ENCODE measurements at regions not wholly inside any gene's neighbourhood (a gene's known extent, or its start where the extent isn't known, plus 50 kb on each side); places are given as distances from the start of the nearest gene placed in this dataset.
A peak's percentile ranks its signal among the peaks of the same experiment; 100 is the strongest.

DNA sequence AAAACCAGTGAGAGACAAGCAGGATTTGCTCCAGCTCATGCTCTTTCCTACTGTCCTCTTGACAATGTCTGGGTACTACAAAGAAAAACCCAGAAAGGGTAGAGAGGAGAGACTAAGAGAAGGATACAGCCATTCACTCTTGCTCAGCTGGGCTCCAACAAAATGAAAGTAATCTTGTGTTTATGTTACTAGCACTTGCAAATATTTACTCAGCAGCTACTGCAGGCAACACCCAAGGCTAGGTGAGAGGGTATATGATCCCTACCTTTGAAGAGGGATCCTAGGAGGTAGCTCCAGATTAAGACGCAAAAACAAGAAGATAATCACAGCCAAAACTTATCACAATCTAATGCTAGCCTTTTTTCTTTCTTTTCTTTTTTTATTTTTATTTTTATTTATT, 329.6 kb upstream of the ACVR2A start:
- no peak for DNase-seq (ENCODE audit: low spot score)
- Histone ChIP-seq H3K4me1 (ENCODE audit: insufficient read depth) (peaks cover 9% of the 10 kb centered on the region), H3F3A (replicated peaks; ENCODE audit: low read depth) (no peaks in the 10 kb centered on the region), H3K4me3 (no peak overlapping the region), H3K79me2 (replicated peaks; ENCODE audit: insufficient read depth) (no peaks in the 10 kb centered on the region), H3K9me2 (ENCODE audit: insufficient read depth) (peaks cover 12% of the 10 kb centered on the region; the same call in 1 of the 2 replicates), H3K36me3 (ENCODE audit: insufficient read depth) (no peaks in the 10 kb centered on the region), H4K20me1 (replicated peaks; ENCODE audit: insufficient read depth) (no peaks in the 10 kb centered on the region), H2AFZ (peak overlapping the region; percentile 43; the same call in 1 of the 2 replicates), H3K4me2 (no peak overlapping the region), H3K27ac (ENCODE audit: low read depth) (no peak overlapping the region), H3K27me3 (ENCODE audit: insufficient read depth) (no peaks in the 10 kb centered on the region)
- no peak for ATAC-seq
- H3K4me1 Mint-ChIP-seq: peaks cover 7% of the 10 kb centered on the region; the same call in 2 of the 3 replicates
- TF ChIP-seq EZH2 (IDR thresholded peaks at IDR 0.05; ENCODE audit: low read depth, unreplicated experiment) (no peak), POLR2AphosphoS5 (IDR thresholded peaks at IDR 0.05; ENCODE audit: low read depth) (no peak), ZNF114 (CRISPR knock-in tag; IDR thresholded peaks at IDR 0.05) (no peak)
- TF ChIP-seq, protein P1, sequence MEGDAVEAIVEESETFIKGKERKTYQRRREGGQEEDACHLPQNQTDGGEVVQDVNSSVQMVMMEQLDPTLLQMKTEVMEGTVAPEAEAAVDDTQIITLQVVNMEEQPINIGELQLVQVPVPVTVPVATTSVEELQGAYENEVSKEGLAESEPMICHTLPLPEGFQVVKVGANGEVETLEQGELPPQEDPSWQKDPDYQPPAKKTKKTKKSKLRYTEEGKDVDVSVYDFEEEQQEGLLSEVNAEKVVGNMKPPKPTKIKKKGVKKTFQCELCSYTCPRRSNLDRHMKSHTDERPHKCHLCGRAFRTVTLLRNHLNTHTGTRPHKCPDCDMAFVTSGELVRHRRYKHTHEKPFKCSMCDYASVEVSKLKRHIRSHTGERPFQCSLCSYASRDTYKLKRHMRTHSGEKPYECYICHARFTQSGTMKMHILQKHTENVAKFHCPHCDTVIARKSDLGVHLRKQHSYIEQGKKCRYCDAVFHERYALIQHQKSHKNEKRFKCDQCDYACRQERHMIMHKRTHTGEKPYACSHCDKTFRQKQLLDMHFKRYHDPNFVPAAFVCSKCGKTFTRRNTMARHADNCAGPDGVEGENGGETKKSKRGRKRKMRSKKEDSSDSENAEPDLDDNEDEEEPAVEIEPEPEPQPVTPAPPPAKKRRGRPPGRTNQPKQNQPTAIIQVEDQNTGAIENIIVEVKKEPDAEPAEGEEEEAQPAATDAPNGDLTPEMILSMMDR (conservative IDR thresholded peaks at IDR 0.05; ENCODE audit: low read depth in 2 of 2): no peak
- H3K4me3 Mint-ChIP-seq: no peak overlapping the region
- no peak overlapping the region for H3K27ac Mint-ChIP-seq
- no peaks in the 10 kb centered on the region for H3K27me3 Mint-ChIP-seq (ENCODE audit: insufficient read depth, low read depth, poor library complexity)
- no peaks in the 10 kb centered on the region for H3K36me3 Mint-ChIP-seq (ENCODE audit: low read depth)
- peaks cover 6% of the 10 kb centered on the region; the same call in 1 of the 3 replicates for H3K9me3 Mint-ChIP-seq

DNA sequence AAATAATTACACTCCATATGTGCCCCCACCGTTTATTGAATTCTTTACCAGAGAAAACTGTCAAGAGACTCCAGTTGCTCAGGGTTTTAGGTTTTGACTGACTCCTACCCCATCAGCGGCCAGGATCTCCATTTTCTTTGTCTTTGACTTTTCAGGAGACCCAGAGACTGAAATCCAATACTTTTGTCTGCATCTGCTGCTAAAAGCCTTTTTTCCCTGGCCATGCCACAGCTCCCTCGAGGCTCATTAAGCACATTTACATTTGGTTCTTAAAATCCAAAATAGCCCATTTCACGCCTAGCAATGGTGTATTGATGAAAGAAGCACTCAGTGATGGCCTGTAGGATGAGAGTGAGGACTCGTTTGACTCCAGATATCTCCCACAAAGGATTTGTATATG, 332.6 kb upstream of the ACVR2A start:
- Mint-ChIP-seq H3K4me3 (no peak overlapping the region), H3K9me3 (peaks cover 5% of the 10 kb centered on the region; the same call in 1 of the 3 replicates), H3K27ac (no peak overlapping the region), H3K27me3 (ENCODE audit: insufficient read depth, low read depth, poor library complexity) (no peaks in the 10 kb centered on the region), H3K4me1 (peaks cover 7% of the 10 kb centered on the region; the same call in 2 of the 3 replicates), H3K36me3 (ENCODE audit: low read depth) (no peaks in the 10 kb centered on the region)
- DNase-seq (ENCODE audit: low spot score) (no peak), ATAC-seq (no peak)
- Histone ChIP-seq H4K20me1 (replicated peaks; ENCODE audit: insufficient read depth) (no peaks in the 10 kb centered on the region), H3K9me2 (ENCODE audit: insufficient read depth) (peaks cover 5% of the 10 kb centered on the region; the same call in 1 of the 2 replicates), H2AFZ (peak overlapping the region; percentile 72), H3K27ac (ENCODE audit: low read depth) (no peak overlapping the region), H3K4me2 (no peak overlapping the region), H3K79me2 (replicated peaks; ENCODE audit: insufficient read depth) (no peaks in the 10 kb centered on the region), H3K4me1 (ENCODE audit: insufficient read depth) (peaks cover 9% of the 10 kb centered on the region), H3K36me3 (ENCODE audit: insufficient read depth) (no peaks in the 10 kb centered on the region), H3K27me3 (ENCODE audit: insufficient read depth) (no peaks in the 10 kb centered on the region), H3F3A (replicated peaks; ENCODE audit: low read depth) (no peaks in the 10 kb centered on the region), H3K4me3 (no peak overlapping the region)
- TF ChIP-seq POLR2AphosphoS5 (IDR thresholded peaks at IDR 0.05; ENCODE audit: low read depth) (no peak), JUNB (IDR thresholded peaks at IDR 0.05; ENCODE audit: unreplicated experiment) (no peak), ZNF114 (CRISPR knock-in tag; IDR thresholded peaks at IDR 0.05) (no peak), STAT1 (IDR thresholded peaks at IDR 0.05; ENCODE audit: unreplicated experiment) (no peak), EZH2phosphoT487 (IDR thresholded peaks at IDR 0.05; ENCODE audit: unreplicated experiment) (no peak), NANOG (IDR thresholded peaks at IDR 0.05; ENCODE audit: borderline replicate concordance) (no peak), ZNF331 (CRISPR knock-in tag; IDR thresholded peaks at IDR 0.05; ENCODE audit: low read depth) (no peak), CREB1 (CRISPR knock-in tag; IDR thresholded peaks at IDR 0.05; ENCODE audit: low read depth) (no peak), EZH2 (IDR thresholded peaks at IDR 0.05; ENCODE audit: low read depth, unreplicated experiment) (no peak)
- TF ChIP-seq, protein P2, sequence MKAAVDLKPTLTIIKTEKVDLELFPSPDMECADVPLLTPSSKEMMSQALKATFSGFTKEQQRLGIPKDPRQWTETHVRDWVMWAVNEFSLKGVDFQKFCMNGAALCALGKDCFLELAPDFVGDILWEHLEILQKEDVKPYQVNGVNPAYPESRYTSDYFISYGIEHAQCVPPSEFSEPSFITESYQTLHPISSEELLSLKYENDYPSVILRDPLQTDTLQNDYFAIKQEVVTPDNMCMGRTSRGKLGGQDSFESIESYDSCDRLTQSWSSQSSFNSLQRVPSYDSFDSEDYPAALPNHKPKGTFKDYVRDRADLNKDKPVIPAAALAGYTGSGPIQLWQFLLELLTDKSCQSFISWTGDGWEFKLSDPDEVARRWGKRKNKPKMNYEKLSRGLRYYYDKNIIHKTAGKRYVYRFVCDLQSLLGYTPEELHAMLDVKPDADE (IDR thresholded peaks at IDR 0.05): no peak
- TF ChIP-seq, protein P1 (conservative IDR thresholded peaks at IDR 0.05; ENCODE audit: low read depth in 2 of 2): no peak

Measured in GM23338 (cell line).